GM12878 (cell line): ENCODE measurements at regions not wholly inside any gene's neighbourhood (a gene's known extent, or its start where the extent isn't known, plus 50 kb on each side); places are given as distances from the start of the nearest gene placed in this dataset.

Experiments
- ATAC-seq: fragments of 200-7000 bp; cut with Tn5 transposase; 3 replicates; pipeline ENCODE4 v1.9.1; 2020; ENCODE audit warnings: mild to moderate bottlenecking, moderate library complexity
- BruUV-seq: library from RNA; stranded (reverse); fragments of 400-500 nt; replicated peaks from 2 replicates; lab custom pipeline; 2021; lab: Mats Ljungman, UMichigan
- CTCF ChIA-PET: fragments of 300-600 bp; sonication (Branson Sonifier 250); formaldehyde crosslinking; extraction: SDS; loops from one replicate; lab custom pipeline; 2021; ENCODE audit warnings: inconsistent platforms; lab: Yijun Ruan, JAX
- POLR2A ChIA-PET: fragments of 350-600 bp; formaldehyde crosslinking; extraction: SDS; loops from one replicate; lab custom pipeline; 2021; ENCODE audit warnings: inconsistent platforms; lab: Charles Lee
- RAD21 ChIA-PET: fragments of 300-600 bp; sonication (Branson Sonifier 250); formaldehyde crosslinking; loops from one replicate; lab custom pipeline; 2023; ENCODE audit warnings: antibody characterized with exemption; ENCODE audit not compliant: unreplicated experiment; lab: Charles Lee
- SMC1A ChIA-PET: fragments of 300-600 bp; sonication (Branson Sonifier 250); formaldehyde crosslinking; loops from one replicate; lab custom pipeline; 2023; ENCODE audit not compliant: unreplicated experiment, uncharacterized antibody; lab: Charles Lee
- DNase-seq: peaks from one replicate; pipeline ENCODE4 v3.0.0-alpha.2; 2011; ENCODE audit warnings: low read depth, low spot score
- FAIRE-seq: peaks from 3 replicates; lab custom pipeline; 2011; peaks lifted over from hg19 to GRCh38; lab: Jason Lieb, UNC
- H2AFZ ChIP-seq: 2 replicates; pipeline ENCODE4 v1.6.0; 2011; ENCODE audit warnings: low read depth, low read length, control low read depth; ENCODE audit not compliant: control insufficient read depth
- H3K27ac ChIP-seq: 2 replicates; pipeline ENCODE4 v1.5.1; 2011; ENCODE audit warnings: control low read depth; ENCODE audit not compliant: control insufficient read depth, insufficient read depth
- H3K27me3 ChIP-seq, 2 experiments: replicated peaks in 1 of 2; 2 replicates each; pipeline versions ENCODE4 v1.6.0 to v1.6.1; 2011; ENCODE audit warnings: low read length in 1 of 2; ENCODE audit not compliant: control insufficient read depth in 2 of 2, insufficient read depth in 2 of 2
- H3K36me3 ChIP-seq, 2 experiments: 2 replicates each; pipeline ENCODE4 v1.5.1; 2011; ENCODE audit warnings: low read length in 1 of 2; ENCODE audit not compliant: control insufficient read depth in 2 of 2, insufficient read depth in 2 of 2
- H3K4me1 ChIP-seq: 2 replicates; pipeline ENCODE4 v1.6.1; 2011; ENCODE audit warnings: mild to moderate bottlenecking, low read length, moderate library complexity, mixed read lengths; ENCODE audit not compliant: control insufficient read depth, insufficient read depth
- H3K4me2 ChIP-seq: 2 replicates; pipeline ENCODE4 v1.6.0; 2011; ENCODE audit warnings: control low read depth; ENCODE audit not compliant: control insufficient read depth, insufficient read depth
- H3K4me3 ChIP-seq: fragments of 200-600 bp; sonication (generic); 2 replicates; pipeline ENCODE4 v1.5.1; 2016
- H3K79me2 ChIP-seq: 2 replicates; pipeline ENCODE4 v1.6.0; 2011; ENCODE audit warnings: low read length; ENCODE audit not compliant: control insufficient read depth, insufficient read depth
- H3K9ac ChIP-seq: 2 replicates; pipeline ENCODE4 v1.8.0; 2011; ENCODE audit warnings: low read length, control low read depth, mixed read lengths; ENCODE audit not compliant: control insufficient read depth, insufficient read depth
- H3K9me3 ChIP-seq: replicated peaks from 3 replicates; pipeline ENCODE4 v1.5.1; 2011; ENCODE audit warnings: mild to moderate bottlenecking, low read length; ENCODE audit not compliant: control insufficient read depth, insufficient read depth
- H4K20me1 ChIP-seq: 2 replicates; pipeline ENCODE4 v1.6.0; 2011; ENCODE audit not compliant: control insufficient read depth, insufficient read depth
- BCL11A ChIP-seq: IDR thresholded peaks from 2 replicates; pipeline ENCODE4 v1.6.1; 2011; ENCODE audit warnings: low read depth, low read length
- CHD1 ChIP-seq: IDR thresholded peaks from 2 replicates; pipeline ENCODE4 v1.6.1; 2012; ENCODE audit warnings: low read depth, low read length, improper control_type of control experiment
- ESRRA ChIP-seq: IDR thresholded peaks from 2 replicates; pipeline ENCODE4 v1.6.1; 2012; ENCODE audit warnings: mild to moderate bottlenecking, low read length, improper control_type of control experiment
- HDGF ChIP-seq: fragments of 450-650 bp; IDR thresholded peaks from 2 replicates; pipeline ENCODE4 v1.6.1; 2016; ENCODE audit warnings: antibody characterized with exemption
- RBBP5 ChIP-seq: fragments of 200-600 bp; sonication (generic); conservative IDR thresholded peaks from 2 replicates; pipeline ENCODE4 v1.6.1; 2016
- SKIL ChIP-seq: fragments of 450-650 bp; IDR thresholded peaks from 2 replicates; pipeline ENCODE4 v1.6.1; 2017; ENCODE audit warnings: mild to moderate bottlenecking, low read depth, inconsistent platforms; ENCODE audit not compliant: poor library complexity, severe bottlenecking
- SMAD5 ChIP-seq: IDR thresholded peaks from 2 replicates; pipeline ENCODE4 v1.6.1; 2016; ENCODE audit warnings: antibody characterized with exemption, low read depth
- TCF7 ChIP-seq: IDR thresholded peaks from 2 replicates; pipeline ENCODE4 v1.6.1; 2014; ENCODE audit warnings: antibody characterized with exemption, borderline replicate concordance
- ZBTB40 ChIP-seq: fragments of 450-650 bp; IDR thresholded peaks from 2 replicates; pipeline ENCODE4 v1.6.1; 2016; ENCODE audit warnings: mild to moderate bottlenecking, moderate library complexity, borderline replicate concordance
- ZNF24 ChIP-seq: fragments of 450-650 bp; IDR thresholded peaks from 2 replicates; pipeline ENCODE4 v1.6.1; 2017; ENCODE audit warnings: antibody characterized with exemption, mild to moderate bottlenecking
- WGBS: methylation state at CpG from one replicate; pipeline ENCODE4 v1.1.6; 2016; ENCODE audit warnings: low lambda C conversion rate; ENCODE audit not compliant: insufficient replicate concordance, insufficient coverage; ENCODE audit errors: missing lambda C conversion rate; 5-methylcytosine and 5-hydroxymethylcytosine counted together
- in situ Hi-C: fragments of 300-500 bp; cut with MboI; formaldehyde crosslinking; loops from 9 replicates; pipeline ENCODE4 v1.14.3; 2018; ENCODE audit warnings: mixed read lengths
- intact Hi-C: fragments of 100-400 bp; cut with micrococcal nuclease; formaldehyde crosslinking; loops from one replicate; pipeline ENCODE4 v1.14.2; 2022; ENCODE audit not compliant: unreplicated experiment
- TF ChIP-seq, protein P1 (sequence below): IDR thresholded peaks from 2 replicates; pipeline ENCODE4 v1.6.1; 2012; ENCODE audit warnings: mild to moderate bottlenecking, low read depth, low read length

DNA sequence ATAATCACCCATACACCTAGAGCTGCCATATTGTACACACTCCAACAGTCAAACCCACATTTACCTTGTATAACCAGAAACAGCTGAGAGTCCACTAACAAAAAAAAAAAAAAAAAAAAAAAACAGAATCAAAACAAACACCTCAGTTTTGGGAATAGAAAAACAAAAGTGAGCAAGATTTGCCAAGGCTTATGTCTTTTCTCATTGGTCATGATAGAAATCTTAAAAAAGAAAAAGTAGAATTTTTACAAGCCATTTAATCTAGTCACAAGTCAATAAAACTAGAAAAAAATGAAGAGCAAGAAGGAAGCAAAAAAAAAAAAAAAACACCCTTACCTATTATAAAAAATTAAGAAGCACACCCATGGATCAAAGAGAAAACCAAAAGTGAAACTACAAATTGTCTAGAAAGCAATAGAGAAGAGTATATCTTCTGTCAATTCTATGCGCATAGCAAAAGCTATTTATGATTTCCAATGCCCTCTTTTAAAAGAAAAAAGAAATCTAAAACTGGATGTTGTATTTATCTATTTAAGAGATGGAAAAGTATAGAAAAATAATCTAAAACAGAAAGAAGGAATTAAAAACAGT, 113.2 kb upstream of the GALNT2 start (continued):
- TF ChIP-seq SKIL (no peak), SMAD5 (no peak), ZNF24 (no peak), ZBTB40 (no peak), TCF7 (no peak)

GRCh38 chr1:229964281-229964680, 102.8 kb upstream of the GALNT2 start:
- no peak overlapping the region for H3K9ac ChIP-seq
- TF ChIP-seq, protein P1, sequence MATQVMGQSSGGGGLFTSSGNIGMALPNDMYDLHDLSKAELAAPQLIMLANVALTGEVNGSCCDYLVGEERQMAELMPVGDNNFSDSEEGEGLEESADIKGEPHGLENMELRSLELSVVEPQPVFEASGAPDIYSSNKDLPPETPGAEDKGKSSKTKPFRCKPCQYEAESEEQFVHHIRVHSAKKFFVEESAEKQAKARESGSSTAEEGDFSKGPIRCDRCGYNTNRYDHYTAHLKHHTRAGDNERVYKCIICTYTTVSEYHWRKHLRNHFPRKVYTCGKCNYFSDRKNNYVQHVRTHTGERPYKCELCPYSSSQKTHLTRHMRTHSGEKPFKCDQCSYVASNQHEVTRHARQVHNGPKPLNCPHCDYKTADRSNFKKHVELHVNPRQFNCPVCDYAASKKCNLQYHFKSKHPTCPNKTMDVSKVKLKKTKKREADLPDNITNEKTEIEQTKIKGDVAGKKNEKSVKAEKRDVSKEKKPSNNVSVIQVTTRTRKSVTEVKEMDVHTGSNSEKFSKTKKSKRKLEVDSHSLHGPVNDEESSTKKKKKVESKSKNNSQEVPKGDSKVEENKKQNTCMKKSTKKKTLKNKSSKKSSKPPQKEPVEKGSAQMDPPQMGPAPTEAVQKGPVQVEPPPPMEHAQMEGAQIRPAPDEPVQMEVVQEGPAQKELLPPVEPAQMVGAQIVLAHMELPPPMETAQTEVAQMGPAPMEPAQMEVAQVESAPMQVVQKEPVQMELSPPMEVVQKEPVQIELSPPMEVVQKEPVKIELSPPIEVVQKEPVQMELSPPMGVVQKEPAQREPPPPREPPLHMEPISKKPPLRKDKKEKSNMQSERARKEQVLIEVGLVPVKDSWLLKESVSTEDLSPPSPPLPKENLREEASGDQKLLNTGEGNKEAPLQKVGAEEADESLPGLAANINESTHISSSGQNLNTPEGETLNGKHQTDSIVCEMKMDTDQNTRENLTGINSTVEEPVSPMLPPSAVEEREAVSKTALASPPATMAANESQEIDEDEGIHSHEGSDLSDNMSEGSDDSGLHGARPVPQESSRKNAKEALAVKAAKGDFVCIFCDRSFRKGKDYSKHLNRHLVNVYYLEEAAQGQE = no peak
- TF ChIP-seq CHD1 (no peak), HDGF (no peak), RBBP5 (no peak), ESRRA (no peak), BCL11A (no peak)
- no peak for FAIRE-seq
- ChIA-PET CTCF (no interaction called here), POLR2A (no interaction called here), SMC1A (no interaction called here), RAD21 (no interaction called here)
- H3K9me3 ChIP-seq = no peaks in the 10 kb centered on the region
- no peaks in the 10 kb centered on the region for H3K4me1 ChIP-seq
- WGBS = 31% methylated on average over 2 of the region's 2 CpGs
- BruUV-seq = no TSS peak
- H3K27ac ChIP-seq = no peak overlapping the region
- no peaks in the 10 kb centered on the region for H4K20me1 ChIP-seq
- intact Hi-C loops (no loop called here), in situ Hi-C loops (no loop called here)
- no peaks in the 10 kb centered on the region for H3K79me2 ChIP-seq
- H3K4me2 ChIP-seq = no peak overlapping the region
- no peak for DNase-seq
- no peak overlapping the region for H3K4me3 ChIP-seq
- peaks cover 0 to 3% of the 10 kb centered on the region in 2 experiments; a peak in 2 of 4 replicates for H3K27me3 ChIP-seq
- no peaks in the 10 kb centered on the region for H3K36me3 ChIP-seq
- ATAC-seq = no peak
- H2AFZ ChIP-seq = no peak overlapping the region
